OCI-LY7 (cell line): ENCODE measurements at regions not wholly inside any gene's neighbourhood (a gene's known extent, or its start where the extent isn't known, plus 50 kb on each side); places are given as distances from the start of the nearest gene placed in this dataset.

ENCODE experiments used
- BruUV-seq: library from RNA; stranded (reverse); fragments of 400-500 nt; replicated peaks from 2 replicates; lab custom pipeline; 2021; lab: Mats Ljungman, UMichigan
- CTCF ChIA-PET: fragments of 300-600 bp; sonication (Branson Sonifier 250); formaldehyde crosslinking; loops from one replicate; lab custom pipeline; 2022; ENCODE audit warnings: antibody characterized with exemption; ENCODE audit not compliant: unreplicated experiment; lab: Charles Lee
- POLR2A ChIA-PET: fragments of 300-600 bp; sonication (Branson Sonifier 250); formaldehyde crosslinking; loops from one replicate; lab custom pipeline; 2022; ENCODE audit warnings: antibody characterized with exemption; lab: Charles Lee
- DNase-seq: peaks from one replicate; pipeline ENCODE4 v3.0.0-alpha.2; 2015; ENCODE audit warnings: low spot score
- H2AFZ ChIP-seq: fragments of 200-600 bp; sonication (generic), shearing (Covaris generic); 2 replicates; pipeline ENCODE4 v1.6.1; 2014; ENCODE audit warnings: mild to moderate bottlenecking, antibody characterized with exemption, low read length, moderate library complexity
- H3K27ac ChIP-seq: fragments of 200-600 bp; sonication (generic); 2 replicates; pipeline ENCODE4 v1.5.1; 2014; ENCODE audit warnings: mixed run types, low read depth, mild to moderate bottlenecking, moderate library complexity, low read length, inconsistent platforms; ENCODE audit not compliant: poor library complexity, severe bottlenecking
- H3K36me3 ChIP-seq: fragments of 200-600 bp; sonication (generic); 2 replicates; pipeline ENCODE4 v1.6.1; 2014; ENCODE audit warnings: mild to moderate bottlenecking, antibody characterized with exemption, low read length, moderate library complexity, mixed read lengths; ENCODE audit not compliant: insufficient read depth
- H3K4me1 ChIP-seq: fragments of 200-600 bp; sonication (generic); 2 replicates; pipeline ENCODE4 v1.5.1; 2014; ENCODE audit warnings: mild to moderate bottlenecking, low read length; ENCODE audit not compliant: insufficient read depth, poor library complexity, severe bottlenecking
- H3K4me2 ChIP-seq: fragments of 200-600 bp; sonication (generic); 2 replicates; pipeline ENCODE4 v1.6.1; 2014; ENCODE audit warnings: mild to moderate bottlenecking, low read length
- H3K4me3 ChIP-seq: fragments of 200-600 bp; sonication (generic); 2 replicates; pipeline ENCODE4 v1.5.1; 2014; ENCODE audit warnings: mild to moderate bottlenecking, low read depth, low read length; ENCODE audit not compliant: poor library complexity, severe bottlenecking
- H3K79me2 ChIP-seq: fragments of 200-600 bp; sonication (generic); 2 replicates; pipeline ENCODE4 v1.6.1; 2016; ENCODE audit warnings: low read depth, mild to moderate bottlenecking, low read length, moderate library complexity, mixed read lengths; ENCODE audit not compliant: insufficient read depth
- H3K9me2 ChIP-seq: fragments of 200-600 bp; sonication (generic); 2 replicates; pipeline ENCODE4 v1.6.1; 2016; ENCODE audit warnings: mild to moderate bottlenecking, low read length, mixed read lengths; ENCODE audit not compliant: insufficient read depth
- H3K9me3 ChIP-seq: fragments of 200-600 bp; sonication (generic); 2 replicates; pipeline ENCODE4 v1.6.1; 2014; ENCODE audit warnings: mild to moderate bottlenecking, mixed run types, low read length, mixed read lengths
- H4K20me1 ChIP-seq: fragments of 200-600 bp; sonication (generic); 2 replicates; pipeline ENCODE4 v1.6.1; 2014; ENCODE audit warnings: mild to moderate bottlenecking, antibody characterized with exemption, low read length, moderate library complexity, mixed read lengths; ENCODE audit not compliant: insufficient read depth
- EZH2phosphoT487 ChIP-seq: fragments of 200-600 bp; sonication (generic); IDR thresholded peaks from 2 replicates; pipeline ENCODE4 v1.6.1; 2018; ENCODE audit warnings: low read depth, borderline replicate concordance, mild to moderate bottlenecking, mixed run types, antibody characterized with exemption, low read length, moderate library complexity, mixed read lengths
- intact Hi-C: fragments of 100-400 bp; cut with micrococcal nuclease; formaldehyde crosslinking; loops from one replicate; pipeline ENCODE4 v1.10.0; 2022; ENCODE audit not compliant: unreplicated experiment
- TF ChIP-seq, protein P1 (sequence below): fragments of 200-600 bp; sonication (generic); conservative IDR thresholded peaks from 2 replicates; pipeline ENCODE4 v1.5.1; 2014; ENCODE audit warnings: mild to moderate bottlenecking, antibody characterized with exemption, low read length, moderate library complexity, mixed read lengths

DNA sequence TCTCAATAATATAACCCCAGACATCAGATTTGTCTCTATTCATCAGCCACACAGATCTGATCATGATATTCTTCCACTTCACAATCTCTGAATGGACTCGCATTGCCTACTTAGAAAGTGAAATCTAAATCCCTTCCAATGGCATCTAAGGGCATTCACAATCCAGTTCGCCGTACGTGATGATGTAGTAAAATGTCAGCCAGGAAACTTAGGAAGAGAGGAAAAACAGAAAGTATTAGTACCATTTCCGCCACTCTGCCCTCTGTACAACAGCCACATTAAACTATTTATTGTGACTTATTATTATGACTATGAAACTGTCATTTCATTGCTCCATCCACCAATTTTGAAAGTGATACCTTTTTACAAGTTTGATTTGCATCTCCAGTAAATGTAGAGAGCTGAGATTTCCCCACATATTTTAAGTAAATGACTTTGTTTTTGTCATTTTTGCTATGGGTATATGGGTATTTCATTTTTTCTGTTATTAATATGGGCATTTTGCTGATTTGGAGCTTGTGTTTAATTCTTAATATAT is 69.4 kb upstream of the SMIM36 start:
- Histone ChIP-seq H3K27ac (no peak overlapping the region), H3K4me3 (no peak overlapping the region), H4K20me1 (no peaks in the 10 kb centered on the region), H2AFZ (no peak overlapping the region), H3K9me3 (no peaks in the 10 kb centered on the region), H3K36me3 (no peaks in the 10 kb centered on the region), H3K79me2 (no peaks in the 10 kb centered on the region), H3K4me1 (no peaks in the 10 kb centered on the region), H3K4me2 (no peak overlapping the region), H3K9me2 (no peaks in the 10 kb centered on the region)
- TF ChIP-seq, protein P1, sequence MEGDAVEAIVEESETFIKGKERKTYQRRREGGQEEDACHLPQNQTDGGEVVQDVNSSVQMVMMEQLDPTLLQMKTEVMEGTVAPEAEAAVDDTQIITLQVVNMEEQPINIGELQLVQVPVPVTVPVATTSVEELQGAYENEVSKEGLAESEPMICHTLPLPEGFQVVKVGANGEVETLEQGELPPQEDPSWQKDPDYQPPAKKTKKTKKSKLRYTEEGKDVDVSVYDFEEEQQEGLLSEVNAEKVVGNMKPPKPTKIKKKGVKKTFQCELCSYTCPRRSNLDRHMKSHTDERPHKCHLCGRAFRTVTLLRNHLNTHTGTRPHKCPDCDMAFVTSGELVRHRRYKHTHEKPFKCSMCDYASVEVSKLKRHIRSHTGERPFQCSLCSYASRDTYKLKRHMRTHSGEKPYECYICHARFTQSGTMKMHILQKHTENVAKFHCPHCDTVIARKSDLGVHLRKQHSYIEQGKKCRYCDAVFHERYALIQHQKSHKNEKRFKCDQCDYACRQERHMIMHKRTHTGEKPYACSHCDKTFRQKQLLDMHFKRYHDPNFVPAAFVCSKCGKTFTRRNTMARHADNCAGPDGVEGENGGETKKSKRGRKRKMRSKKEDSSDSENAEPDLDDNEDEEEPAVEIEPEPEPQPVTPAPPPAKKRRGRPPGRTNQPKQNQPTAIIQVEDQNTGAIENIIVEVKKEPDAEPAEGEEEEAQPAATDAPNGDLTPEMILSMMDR, result no peak
- TF ChIP-seq EZH2phosphoT487, result no peak
- ChIA-PET CTCF (no interaction called here), POLR2A (interaction anchor here (0.9 kb wide), 1 partner anchor 57 kb away, joined by 4 read pairs; no protein-coding TSS in a partner anchor)
- DNase-seq, result no peak
- BruUV-seq, result no TSS peak
- intact Hi-C loops, result no loop called here

GRCh38 chr17:55577687-55578086 is 66.4 kb upstream of the SMIM36 start:
- POLR2A ChIA-PET, result no interaction called here

More at GRCh38 chr17:55577687-55578086, 66.4 kb upstream of the SMIM36 start:
- Histone ChIP-seq H2AFZ (no peak overlapping the region), H3K36me3 (no peaks in the 10 kb centered on the region), H3K4me3 (no peak overlapping the region), H3K4me1 (no peaks in the 10 kb centered on the region), H4K20me1 (no peaks in the 10 kb centered on the region), H3K9me3 (no peaks in the 10 kb centered on the region), H3K79me2 (no peaks in the 10 kb centered on the region), H3K9me2 (no peaks in the 10 kb centered on the region), H3K27ac (no peak overlapping the region), H3K4me2 (no peak overlapping the region)
- no peak for DNase-seq
- TF ChIP-seq EZH2phosphoT487, result no peak
- TF ChIP-seq, protein P1, result no peak
- CTCF ChIA-PET, result interaction anchor here (1.2 kb wide), 1 partner anchor 10 kb away, joined by 3 read pairs; no protein-coding TSS in a partner anchor
- BruUV-seq, result no TSS peak
- intact Hi-C loops, result no loop called here
